Osteocyte (in vitro differentiated cells): ENCODE measurements at regions not wholly inside any gene's neighbourhood (a gene's known extent, or its start where the extent isn't known, plus 50 kb on each side); places are given as distances from the start of the nearest gene placed in this dataset.

Experiments
- DNase-seq: peaks from one replicate; pipeline ENCODE4 v3.0.0; 2021; ENCODE audit warnings: mixed read lengths; ENCODE audit not compliant: unreplicated experiment; ENCODE audit errors: extremely low spot score
- H3K27ac Mint-ChIP-seq: one replicate; pipeline ENCODE4 v1.8.0; 2021; ENCODE audit warnings: mild to moderate bottlenecking, mixed read lengths; ENCODE audit not compliant: unreplicated experiment
- H3K27me3 Mint-ChIP-seq: one replicate; pipeline ENCODE4 v1.8.0; 2021; ENCODE audit warnings: mixed read lengths; ENCODE audit not compliant: unreplicated experiment
- H3K36me3 Mint-ChIP-seq: one replicate; pipeline ENCODE4 v1.8.0; 2021; ENCODE audit warnings: mixed read lengths; ENCODE audit not compliant: unreplicated experiment
- H3K4me1 Mint-ChIP-seq: one replicate; pipeline ENCODE4 v1.8.0; 2021; ENCODE audit warnings: mixed read lengths; ENCODE audit not compliant: unreplicated experiment
- H3K4me3 Mint-ChIP-seq: one replicate; pipeline ENCODE4 v1.8.0; 2021; ENCODE audit warnings: mild to moderate bottlenecking, moderate library complexity, mixed read lengths; ENCODE audit not compliant: unreplicated experiment
- H3K9me3 Mint-ChIP-seq: one replicate; pipeline ENCODE4 v1.8.0; 2021; ENCODE audit warnings: mixed read lengths; ENCODE audit not compliant: unreplicated experiment
- CTCF ChIP-seq: fragments of 200-600 bp; sonication (generic); IDR thresholded peaks from 2 replicates; pipeline ENCODE4 v1.5.0; 2021; ENCODE audit warnings: antibody characterized with exemption, mild to moderate bottlenecking, moderate library complexity

GRCh38 chr9:4402501-4402900 is 87.8 kb upstream of the SLC1A1 start:
- H3K27me3 Mint-ChIP-seq = peaks cover 17% of the 10 kb centered on the region
- DNase-seq = no peak
- peaks cover 4% of the 10 kb centered on the region for H3K4me1 Mint-ChIP-seq
- TF ChIP-seq CTCF = no peak
- peaks cover 42% of the 10 kb centered on the region for H3K9me3 Mint-ChIP-seq
- no peak overlapping the region for H3K4me3 Mint-ChIP-seq
- peaks cover 3% of the 10 kb centered on the region for H3K36me3 Mint-ChIP-seq
- no peak overlapping the region for H3K27ac Mint-ChIP-seq

DNA sequence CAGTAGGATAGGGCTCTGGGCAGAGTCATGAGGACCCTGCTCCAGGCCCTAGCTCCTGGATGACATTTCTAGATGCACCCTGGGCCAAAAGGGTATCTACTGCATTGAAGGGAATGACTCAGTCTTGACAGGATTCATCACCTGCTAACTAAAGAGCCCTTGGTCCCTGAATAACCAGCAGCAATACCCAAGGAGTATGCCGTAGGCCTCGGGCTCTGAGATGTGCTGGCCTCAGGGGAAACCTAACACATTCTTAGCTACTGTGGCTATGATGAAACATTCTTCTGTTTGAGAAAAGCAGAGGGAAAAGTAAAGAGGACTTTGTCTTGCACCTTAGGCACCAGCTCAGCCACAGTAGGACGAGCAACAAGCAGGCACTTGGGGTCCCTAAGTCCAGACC is 89.5 kb upstream of the SLC1A1 start:
- Mint-ChIP-seq H3K4me3 (no peak overlapping the region), H3K9me3 (peaks cover 33% of the 10 kb centered on the region), H3K4me1 (peaks cover 4% of the 10 kb centered on the region), H3K27ac (no peak overlapping the region), H3K36me3 (peaks cover 3% of the 10 kb centered on the region), H3K27me3 (peaks cover 17% of the 10 kb centered on the region)
- no peak for DNase-seq
- no peak for TF ChIP-seq CTCF

GRCh38 chr9:4397917-4398316 is 92.4 kb upstream of the SLC1A1 start:
- H3K36me3 Mint-ChIP-seq = no peaks in the 10 kb centered on the region
- H3K9me3 Mint-ChIP-seq = peaks cover 10% of the 10 kb centered on the region
- no peak for DNase-seq
- peaks cover 4% of the 10 kb centered on the region for H3K4me1 Mint-ChIP-seq
- H3K27ac Mint-ChIP-seq = no peak overlapping the region
- peaks cover 12% of the 10 kb centered on the region for H3K27me3 Mint-ChIP-seq
- no peak overlapping the region for H3K4me3 Mint-ChIP-seq
- no peak for TF ChIP-seq CTCF

DNA sequence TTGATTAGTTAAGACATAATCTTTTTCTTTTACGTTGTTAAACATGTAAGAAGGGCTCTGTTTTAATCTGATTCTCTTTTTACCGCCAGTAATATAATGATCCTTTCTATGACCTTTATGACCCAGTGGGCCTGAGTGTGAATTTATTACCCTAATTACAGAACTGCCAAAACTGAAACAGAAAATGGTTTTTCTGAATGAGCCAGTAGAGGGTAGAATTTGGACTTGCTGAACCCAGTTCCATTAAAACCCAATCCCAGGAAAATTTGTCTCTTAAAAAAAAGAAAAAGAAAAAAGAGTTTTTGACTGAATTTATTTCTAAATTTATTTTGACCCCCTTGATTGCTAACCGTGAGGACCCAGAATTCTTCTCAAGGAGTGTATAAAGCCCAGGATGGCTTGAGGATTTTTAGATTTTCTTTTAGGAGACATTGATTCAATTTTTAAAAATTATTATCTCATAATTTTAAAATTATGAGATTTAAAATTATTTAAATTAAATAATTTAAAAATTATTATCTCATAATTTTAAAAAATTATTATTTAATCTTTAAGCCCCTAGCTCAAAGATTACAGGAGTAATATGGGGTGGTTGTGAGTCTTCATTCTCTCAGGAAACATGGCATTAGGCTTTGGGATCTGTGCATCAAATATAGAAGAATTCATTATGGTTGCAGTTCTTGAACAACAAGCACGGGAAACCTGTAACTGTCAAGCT is 94.1 kb upstream of the GLIS3 start:
- peaks cover 4% of the 10 kb centered on the region for H3K4me1 Mint-ChIP-seq
- no peak for DNase-seq
- H3K27ac Mint-ChIP-seq = no peak overlapping the region
- peak; percentile 7 for TF ChIP-seq CTCF
- no peak overlapping the region for H3K4me3 Mint-ChIP-seq
- peaks cover 20% of the 10 kb centered on the region for H3K27me3 Mint-ChIP-seq
- no peaks in the 10 kb centered on the region for H3K9me3 Mint-ChIP-seq
- no peaks in the 10 kb centered on the region for H3K36me3 Mint-ChIP-seq

DNA sequence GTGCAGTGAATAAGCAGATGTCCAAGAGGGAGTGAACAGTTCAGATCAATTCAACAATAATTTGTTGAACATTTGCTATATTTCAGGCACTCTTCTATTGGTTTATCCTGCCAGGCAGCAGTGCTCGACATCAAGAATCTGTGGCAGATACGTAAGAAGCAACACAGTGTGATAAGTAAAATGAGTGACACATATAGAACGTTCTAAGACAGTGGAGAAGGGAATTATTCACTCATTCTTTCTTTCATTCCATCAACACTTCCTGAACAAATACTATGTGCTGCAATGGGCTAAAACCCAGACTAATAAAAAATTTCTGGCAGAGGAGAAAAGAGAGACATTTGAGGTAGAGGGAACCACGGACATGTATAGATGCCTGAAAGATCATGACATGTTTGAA is 89.9 kb upstream of the GLIS3 start:
- H3K36me3 Mint-ChIP-seq = no peaks in the 10 kb centered on the region
- DNase-seq = no peak

More for the DNA sequence above, 89.9 kb upstream of the GLIS3 start:
- H3K4me3 Mint-ChIP-seq = no peak overlapping the region
- no peaks in the 10 kb centered on the region for H3K4me1 Mint-ChIP-seq
- TF ChIP-seq CTCF = no peak
- H3K27me3 Mint-ChIP-seq = peaks cover 17% of the 10 kb centered on the region
- no peak overlapping the region for H3K27ac Mint-ChIP-seq
- no peaks in the 10 kb centered on the region for H3K9me3 Mint-ChIP-seq
